EL (cell line): ENCODE measurements at regions not wholly inside any gene's neighbourhood (a gene's known extent, or its start where the extent isn't known, plus 50 kb on each side); places are given as distances from the start of the nearest gene placed in this dataset.

Experiments used
- DNase-seq: peaks from one replicate; pipeline ENCODE4 v3.0.0-alpha.2; 2016

- DNase-seq, result no peak
Measured at GRCh38 chr17:36818134-36818825, 119.0 kb upstream of the LHX1 start.

- no peak for DNase-seq
Measured at GRCh38 chr17:36823850-36824677, 113.2 kb upstream of the LHX1 start.

GRCh38 chr17:36824678-36825101, 112.6 kb upstream of the LHX1 start:
- DNase-seq, result peak; percentile 34

GRCh38 chr17:36825113-36825512, 112.2 kb upstream of the LHX1 start:
- DNase-seq, result no peak

GRCh38 chr17:36825521-36825920, 111.8 kb upstream of the LHX1 start:
- no peak for DNase-seq

- no peak for DNase-seq
Measured at GRCh38 chr17:36825951-36826350, 111.3 kb upstream of the LHX1 start.

- DNase-seq, result no peak
Measured at GRCh38 chr17:36827081-36827480, 110.2 kb upstream of the LHX1 start.

- DNase-seq, result no peak
Measured at GRCh38 chr17:36829676-36830075, 107.6 kb upstream of the LHX1 start.

- no peak for DNase-seq
Measured at GRCh38 chr17:36833279-36833678, 104.0 kb upstream of the LHX1 start.

GRCh38 chr17:36835036-36835435, 102.2 kb upstream of the LHX1 start:
- DNase-seq, result no peak

- DNase-seq, result no peak
Measured at GRCh38 chr17:36837195-36837938, 99.9 kb upstream of the LHX1 start.

GRCh38 chr17:36837939-36838272, 99.4 kb upstream of the LHX1 start:
- DNase-seq, result no peak

GRCh38 chr17:36839256-36839655, 98.0 kb upstream of the LHX1 start:
- no peak for DNase-seq

GRCh38 chr17:36840796-36841195, 96.5 kb upstream of the LHX1 start:
- DNase-seq, result no peak

- DNase-seq, result no peak
Measured at GRCh38 chr17:36842231-36842819, 95.0 kb upstream of the LHX1 start.

- DNase-seq, result no peak
Measured at GRCh38 chr17:36842963-36843558, 94.2 kb upstream of the LHX1 start.

- no peak for DNase-seq
Measured at GRCh38 chr17:36844013-36844412, 93.3 kb upstream of the LHX1 start.

GRCh38 chr17:36844601-36845000, 92.7 kb upstream of the LHX1 start:
- DNase-seq, result no peak

GRCh38 chr17:36845916-36846315, 91.4 kb upstream of the LHX1 start:
- DNase-seq, result no peak

GRCh38 chr17:36846410-36847292, 90.6 kb upstream of the LHX1 start:
- no peak for DNase-seq

GRCh38 chr17:36848008-36848902, 89.0 kb upstream of the LHX1 start:
- no peak for DNase-seq
